BE2C (cell line): ENCODE measurements at regions not wholly inside any gene's neighbourhood (a gene's known extent, or its start where the extent isn't known, plus 50 kb on each side); places are given as distances from the start of the nearest gene placed in this dataset.

Source experiments
- DNase-seq: peaks from one replicate; pipeline ENCODE4 v3.0.0-alpha.2; 2020
- H3K27me3 ChIP-seq: fragments of 250-450 bp; sonication (Bioruptor Pico); 2 replicates; pipeline ENCODE4 v1.5.1; 2020; ENCODE audit warnings: mild to moderate bottlenecking
- H3K36me3 ChIP-seq: fragments of 250-450 bp; sonication (Bioruptor Pico); 2 replicates; pipeline ENCODE4 v1.5.1; 2020; ENCODE audit warnings: mild to moderate bottlenecking
- H3K4me1 ChIP-seq: fragments of 250-450 bp; sonication (Bioruptor Pico); 2 replicates; pipeline ENCODE4 v1.5.1; 2020
- H3K4me3 ChIP-seq: 2 replicates; pipeline ENCODE4 v1.5.1; 2011; ENCODE audit warnings: low read depth, low read length
- H3K9me3 ChIP-seq: fragments of 250-450 bp; sonication (Bioruptor Pico); 2 replicates; pipeline ENCODE4 v1.5.1; 2020
- TF ChIP-seq, protein P1 (sequence below): IDR thresholded peaks from 2 replicates; pipeline ENCODE4 v1.5.1; 2012; ENCODE audit warnings: mild to moderate bottlenecking, low read depth, low read length

DNA sequence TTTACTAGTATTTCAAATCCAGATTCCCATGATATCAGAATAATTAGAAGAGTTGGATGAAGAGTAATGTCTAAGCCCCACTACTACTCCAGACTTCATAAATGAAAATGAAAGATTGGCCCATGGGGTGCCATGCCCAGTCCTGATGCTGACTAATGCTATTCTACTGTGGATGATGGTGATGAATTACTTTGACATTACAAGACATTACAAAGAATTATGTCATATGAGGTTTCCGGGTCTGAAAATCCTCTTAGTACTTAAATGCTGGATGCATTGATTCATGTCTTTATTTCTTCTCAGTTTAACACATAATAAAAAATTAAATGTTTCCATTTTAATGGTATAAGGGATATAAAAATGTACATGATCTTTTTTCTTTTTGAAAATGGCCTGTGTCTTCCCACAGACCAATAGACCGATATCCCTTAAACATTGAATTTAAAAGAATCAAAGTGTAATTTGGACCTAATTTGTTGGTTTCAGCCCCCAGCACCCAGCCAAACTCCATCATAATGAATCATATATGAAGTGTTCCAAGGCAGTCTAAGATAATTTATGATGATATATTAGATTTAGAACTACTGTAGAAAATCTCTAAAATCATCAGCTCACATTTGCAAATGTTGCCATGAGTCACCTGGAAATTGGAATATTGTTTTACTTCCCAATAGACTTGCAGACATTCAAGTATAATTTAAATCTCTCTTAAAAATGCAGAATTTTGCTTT lies 223.6 kb upstream of the SGCD start:
- Histone ChIP-seq H3K9me3 (no peaks in the 10 kb centered on the region; the same call in 1 of the 2 replicates), H3K4me1 (no peaks in the 10 kb centered on the region), H3K4me3 (no peak overlapping the region), H3K36me3 (no peaks in the 10 kb centered on the region), H3K27me3 (no peaks in the 10 kb centered on the region)
- TF ChIP-seq, protein P1, sequence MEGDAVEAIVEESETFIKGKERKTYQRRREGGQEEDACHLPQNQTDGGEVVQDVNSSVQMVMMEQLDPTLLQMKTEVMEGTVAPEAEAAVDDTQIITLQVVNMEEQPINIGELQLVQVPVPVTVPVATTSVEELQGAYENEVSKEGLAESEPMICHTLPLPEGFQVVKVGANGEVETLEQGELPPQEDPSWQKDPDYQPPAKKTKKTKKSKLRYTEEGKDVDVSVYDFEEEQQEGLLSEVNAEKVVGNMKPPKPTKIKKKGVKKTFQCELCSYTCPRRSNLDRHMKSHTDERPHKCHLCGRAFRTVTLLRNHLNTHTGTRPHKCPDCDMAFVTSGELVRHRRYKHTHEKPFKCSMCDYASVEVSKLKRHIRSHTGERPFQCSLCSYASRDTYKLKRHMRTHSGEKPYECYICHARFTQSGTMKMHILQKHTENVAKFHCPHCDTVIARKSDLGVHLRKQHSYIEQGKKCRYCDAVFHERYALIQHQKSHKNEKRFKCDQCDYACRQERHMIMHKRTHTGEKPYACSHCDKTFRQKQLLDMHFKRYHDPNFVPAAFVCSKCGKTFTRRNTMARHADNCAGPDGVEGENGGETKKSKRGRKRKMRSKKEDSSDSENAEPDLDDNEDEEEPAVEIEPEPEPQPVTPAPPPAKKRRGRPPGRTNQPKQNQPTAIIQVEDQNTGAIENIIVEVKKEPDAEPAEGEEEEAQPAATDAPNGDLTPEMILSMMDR: no peak
- DNase-seq: no peak

DNA sequence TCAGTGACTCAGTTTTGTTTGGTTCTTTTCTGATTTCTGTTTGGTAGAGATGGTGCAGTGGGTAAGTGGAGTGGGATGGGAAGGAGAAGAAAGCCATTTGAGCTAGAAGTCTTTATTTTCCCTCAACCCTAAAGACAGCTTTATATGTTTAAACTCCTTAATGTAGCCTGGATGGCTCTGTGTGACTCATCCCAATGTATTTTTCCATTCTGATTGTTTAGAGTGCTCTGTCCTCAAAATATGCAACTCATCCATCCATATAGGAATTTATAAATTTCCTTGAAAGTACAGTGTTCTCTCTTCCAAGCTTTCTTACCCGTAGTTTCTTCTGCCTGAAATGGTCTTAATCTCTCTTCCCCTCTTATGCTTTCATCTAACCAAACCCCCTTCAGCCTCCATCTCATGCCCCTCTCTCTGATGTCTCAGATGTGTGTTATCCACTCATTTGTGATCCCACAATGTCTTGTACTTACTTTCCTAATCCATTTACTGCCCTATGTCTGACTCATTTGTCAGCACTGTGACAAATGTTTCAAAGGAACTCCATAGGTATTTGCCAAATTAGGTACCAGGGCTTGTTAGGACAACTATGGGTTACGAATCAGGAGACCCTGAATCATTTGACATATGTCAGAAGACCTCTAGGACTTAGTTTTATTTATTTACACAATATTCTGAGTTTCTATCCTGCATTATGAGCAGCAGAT lies 217.5 kb upstream of the SGCD start:
- TF ChIP-seq, protein P1: no peak
- Histone ChIP-seq H3K27me3 (no peaks in the 10 kb centered on the region), H3K9me3 (peaks cover 3% of the 10 kb centered on the region; the same call in 1 of the 2 replicates), H3K4me3 (no peak overlapping the region), H3K36me3 (no peaks in the 10 kb centered on the region), H3K4me1 (no peaks in the 10 kb centered on the region)
- DNase-seq: no peak

DNA sequence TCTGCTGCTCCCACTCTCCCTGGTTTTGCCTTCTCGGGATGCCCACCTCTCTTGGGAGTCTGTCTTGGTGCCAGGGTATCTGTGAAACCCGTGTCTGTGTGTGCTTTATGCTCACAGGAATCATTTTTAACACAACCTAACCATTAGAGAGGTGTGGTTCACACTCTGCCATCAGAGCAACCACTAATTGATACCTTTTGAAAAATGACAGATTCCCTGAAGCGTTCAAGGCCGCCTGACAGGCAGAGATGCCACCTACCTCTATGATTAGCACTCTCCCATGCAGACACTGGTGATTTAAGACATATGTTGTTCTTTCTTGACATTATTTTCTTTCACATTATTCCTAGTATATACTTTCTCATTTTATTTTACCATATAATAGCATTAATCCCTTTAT lies 207.3 kb upstream of the SGCD start:
- Histone ChIP-seq H3K9me3 (no peaks in the 10 kb centered on the region), H3K36me3 (no peaks in the 10 kb centered on the region), H3K4me3 (no peak overlapping the region), H3K4me1 (no peaks in the 10 kb centered on the region), H3K27me3 (no peaks in the 10 kb centered on the region)
- DNase-seq: no peak
- TF ChIP-seq, protein P1: no peak

DNA sequence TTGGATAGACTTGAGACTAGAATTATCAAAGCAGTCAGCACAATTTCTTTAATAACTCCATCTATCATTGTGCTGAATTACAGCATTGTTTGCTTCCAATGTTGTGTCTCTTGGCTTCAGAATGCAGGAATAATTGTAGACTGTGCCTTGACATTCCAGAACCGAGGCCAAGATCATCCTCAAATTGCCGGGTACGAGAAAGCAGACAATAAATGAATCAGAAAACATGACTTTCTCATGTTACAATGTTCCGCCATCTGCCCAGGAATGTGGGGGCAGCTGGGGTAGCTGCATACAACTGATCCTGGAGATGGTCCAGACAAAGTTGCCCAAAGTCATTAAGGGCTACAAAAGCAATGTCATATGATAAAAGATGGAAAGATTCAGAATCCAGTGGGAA lies 206.2 kb upstream of the SGCD start:
- TF ChIP-seq, protein P1: no peak
- H3K36me3 ChIP-seq: no peaks in the 10 kb centered on the region
- DNase-seq: no peak
- no peak overlapping the region for H3K4me3 ChIP-seq
- no peaks in the 10 kb centered on the region for H3K27me3 ChIP-seq
- H3K4me1 ChIP-seq: no peaks in the 10 kb centered on the region
- H3K9me3 ChIP-seq: no peaks in the 10 kb centered on the region

DNA sequence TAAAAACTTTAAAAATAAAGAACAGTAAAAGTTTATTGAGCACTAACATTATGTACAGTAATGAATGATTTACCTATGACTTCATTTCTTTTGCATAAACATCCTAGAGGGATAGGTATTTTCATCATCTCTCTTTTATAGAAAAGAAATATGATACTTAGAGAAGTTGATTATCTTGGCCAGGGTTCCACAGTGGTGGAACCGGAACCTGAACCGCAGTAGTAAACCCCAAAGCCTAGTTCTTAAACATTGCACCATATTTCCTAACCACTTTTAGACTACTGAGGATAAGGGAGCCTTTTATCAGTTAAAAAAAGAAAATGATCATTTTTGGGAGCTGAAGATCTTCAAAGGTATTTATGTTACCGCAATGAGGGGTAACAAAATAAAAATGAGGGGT lies 205.7 kb upstream of the SGCD start:
- Histone ChIP-seq H3K27me3 (no peaks in the 10 kb centered on the region), H3K9me3 (no peaks in the 10 kb centered on the region), H3K36me3 (no peaks in the 10 kb centered on the region), H3K4me3 (no peak overlapping the region), H3K4me1 (no peaks in the 10 kb centered on the region)
- no peak for DNase-seq
- TF ChIP-seq, protein P1: no peak

DNA sequence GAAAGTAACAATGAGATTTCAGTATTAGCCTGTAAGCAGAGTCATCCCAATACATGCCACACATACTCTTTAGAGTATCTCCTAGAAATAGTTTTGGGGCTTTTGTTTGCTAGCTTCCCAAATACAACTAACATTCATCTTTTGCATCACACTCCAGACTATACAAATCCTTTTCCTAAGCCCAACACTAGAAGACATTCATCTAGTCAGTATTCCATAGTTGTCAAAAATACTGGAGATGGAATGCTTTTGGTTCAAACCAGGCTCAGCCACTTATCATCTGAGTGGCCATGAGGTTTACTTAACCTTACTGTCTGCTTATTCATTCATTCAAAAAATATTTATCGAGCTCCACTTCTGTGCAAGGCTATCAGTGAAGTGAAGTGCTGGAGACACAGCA lies 205.1 kb upstream of the SGCD start:
- TF ChIP-seq, protein P1: no peak
- no peaks in the 10 kb centered on the region for H3K36me3 ChIP-seq
- H3K9me3 ChIP-seq: no peaks in the 10 kb centered on the region
- H3K4me3 ChIP-seq: no peak overlapping the region
- H3K4me1 ChIP-seq: no peaks in the 10 kb centered on the region
- DNase-seq: no peak
- no peaks in the 10 kb centered on the region for H3K27me3 ChIP-seq
